G401.6 (cell line): ENCODE measurements at regions not wholly inside any gene's neighbourhood (a gene's known extent, or its start where the extent isn't known, plus 50 kb on each side); places are given as distances from the start of the nearest gene placed in this dataset.
"Not testable (repeated sequence)": the region's sequence is repeated elsewhere in the genome, so short reads cannot be mapped to it uniquely, and the experiment has no call there.

Experiments used
- FAIRE-seq: peaks from 2 replicates; lab custom pipeline; 2012; peaks lifted over from hg19 to GRCh38; lab: Jason Lieb, UNC

DNA sequence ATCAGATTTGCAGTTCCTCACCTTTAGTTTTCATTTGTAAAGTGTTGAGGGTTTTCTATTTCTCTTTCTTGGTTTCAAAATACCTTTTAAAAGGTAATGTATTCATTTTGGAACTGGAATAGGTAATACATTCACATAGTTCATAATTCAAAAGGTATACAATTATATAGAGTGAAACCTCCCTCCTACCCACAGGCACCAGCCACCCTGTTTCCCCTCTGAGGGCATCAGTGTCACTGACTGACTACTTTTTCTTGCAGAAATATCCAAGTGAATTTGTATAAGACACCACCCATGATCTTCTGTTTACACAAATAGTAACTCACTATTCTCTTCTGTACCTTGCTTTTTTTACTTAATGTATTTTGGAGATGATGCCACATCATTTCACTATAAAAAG is 139.6 kb upstream of the EGLN3 start:
- FAIRE-seq = no peak

- FAIRE-seq = no peak
Measured at GRCh38 chr14:34088914-34089313, 138.0 kb upstream of the EGLN3 start.

- FAIRE-seq = no peak
Measured at GRCh38 chr14:34087571-34087970, 136.7 kb upstream of the EGLN3 start.

GRCh38 chr14:34086223-34086757 is 135.4 kb upstream of the EGLN3 start:
- FAIRE-seq = no peak

DNA sequence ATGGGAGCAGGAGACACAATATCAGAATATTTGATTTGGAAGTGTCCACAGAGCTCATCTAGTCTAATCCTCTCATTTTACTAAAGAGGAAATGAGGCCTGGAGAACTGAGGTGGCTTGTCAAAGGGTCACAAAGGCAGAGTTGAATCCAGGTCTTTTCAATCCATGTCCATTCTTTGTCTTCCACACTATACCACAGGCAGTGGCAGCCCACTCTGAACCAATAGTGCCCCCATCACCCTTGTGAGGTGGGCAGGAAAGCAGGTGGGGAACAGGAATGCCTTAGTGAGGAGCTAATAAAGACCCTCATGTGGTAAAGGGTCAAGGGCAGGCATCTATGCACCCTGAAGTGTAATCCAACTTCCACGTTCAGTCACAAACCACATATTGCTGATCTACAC is 134.8 kb upstream of the EGLN3 start:
- no peak for FAIRE-seq

GRCh38 chr14:34081576-34082136 is 130.8 kb upstream of the EGLN3 start:
- FAIRE-seq = no peak

DNA sequence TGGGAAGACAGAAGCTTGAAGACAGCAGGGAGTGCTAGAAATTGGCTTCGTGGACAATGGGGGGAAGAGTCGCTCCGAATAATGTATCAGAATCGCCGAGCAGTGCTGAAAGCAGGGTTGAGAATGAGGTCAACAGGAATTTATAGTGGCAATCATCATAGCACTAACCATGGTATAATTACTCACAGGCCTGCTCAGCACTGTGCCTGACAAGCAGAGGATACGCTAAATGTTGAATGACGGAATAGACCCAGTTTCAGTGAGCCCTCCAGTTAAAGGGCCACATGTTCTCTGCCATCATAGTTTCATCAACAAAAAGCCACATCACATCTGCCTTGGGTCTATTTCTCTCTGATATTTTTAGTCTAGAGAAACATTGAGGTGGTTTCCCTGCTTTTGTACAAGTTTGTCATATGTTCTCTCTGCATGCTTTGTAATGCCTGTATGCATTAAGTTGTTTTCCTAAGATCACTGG is 130.3 kb upstream of the EGLN3 start:
- FAIRE-seq = no peak

- not testable (repeated sequence) for FAIRE-seq
Measured at GRCh38 chr14:34079643-34080042, 128.8 kb upstream of the EGLN3 start.

DNA sequence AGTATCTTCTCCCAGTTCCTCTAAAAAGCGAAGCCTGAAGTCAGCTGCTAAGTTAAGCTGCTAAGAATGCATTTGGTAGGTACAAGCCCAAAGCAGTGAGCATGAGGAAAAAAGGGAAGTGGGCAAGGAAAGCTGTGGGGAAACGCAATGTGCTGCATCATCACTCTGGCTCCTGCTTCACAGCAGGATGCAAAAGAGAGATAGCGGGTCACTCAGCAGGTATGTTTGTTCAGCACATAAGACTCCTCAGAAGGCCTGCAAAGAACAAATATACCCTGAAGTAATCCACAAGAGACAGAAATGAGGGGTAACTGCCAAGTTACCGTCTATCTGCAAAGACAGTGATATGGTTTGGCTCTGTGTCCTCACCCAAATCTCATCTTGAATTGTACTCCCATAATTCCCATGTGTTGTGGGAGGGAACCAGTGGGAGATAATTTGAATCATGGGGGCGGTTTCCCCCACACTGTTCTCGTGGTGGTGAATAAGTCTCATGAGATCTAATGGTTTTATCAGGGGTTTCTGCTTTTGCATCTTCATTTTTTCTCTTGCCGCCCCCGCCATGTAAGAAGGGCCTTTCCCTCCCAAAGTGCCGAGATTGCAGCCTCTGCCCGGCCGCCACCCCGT is 127.4 kb upstream of the EGLN3 start:
- no peak for FAIRE-seq

- FAIRE-seq = no peak
Measured at GRCh38 chr14:34075826-34076225, 125.0 kb upstream of the EGLN3 start.

DNA sequence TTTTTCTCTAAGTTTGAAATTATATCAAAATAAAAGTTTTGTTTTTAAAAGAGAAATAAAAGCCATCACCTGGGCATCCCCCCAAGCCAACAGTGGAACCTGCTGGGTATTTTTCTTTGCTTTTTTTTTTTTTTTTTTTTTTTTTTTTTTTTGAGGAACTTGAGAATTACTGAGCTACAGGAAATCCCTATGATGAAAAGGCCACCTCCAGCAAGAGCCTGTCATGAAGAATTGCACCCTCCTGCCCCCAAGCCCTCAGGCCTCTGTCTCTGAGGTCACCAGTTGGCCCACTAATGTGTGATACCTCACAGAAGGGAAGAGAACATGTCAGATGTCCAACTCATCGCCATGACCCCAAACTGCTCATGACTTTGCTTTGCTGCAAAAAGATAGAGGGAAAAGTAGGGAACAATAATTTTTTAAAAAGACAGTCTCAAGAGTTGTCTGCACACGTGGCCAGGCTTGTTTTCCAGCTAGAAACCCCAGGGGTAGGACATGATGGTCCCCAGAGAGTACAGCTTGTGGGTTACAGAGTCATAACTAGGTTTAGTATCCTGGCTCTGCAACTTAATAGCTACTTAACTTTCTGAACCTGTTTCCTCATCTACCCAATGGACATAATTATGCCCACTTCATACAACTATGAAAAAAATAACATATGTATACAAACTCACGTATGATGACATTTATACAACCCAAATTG is 124.3 kb upstream of the EGLN3 start:
- no peak for FAIRE-seq

GRCh38 chr14:34072921-34073320 is 122.0 kb upstream of the EGLN3 start:
- no peak for FAIRE-seq

- FAIRE-seq = no peak
Measured at GRCh38 chr14:34072401-34072800, 121.5 kb upstream of the EGLN3 start.

DNA sequence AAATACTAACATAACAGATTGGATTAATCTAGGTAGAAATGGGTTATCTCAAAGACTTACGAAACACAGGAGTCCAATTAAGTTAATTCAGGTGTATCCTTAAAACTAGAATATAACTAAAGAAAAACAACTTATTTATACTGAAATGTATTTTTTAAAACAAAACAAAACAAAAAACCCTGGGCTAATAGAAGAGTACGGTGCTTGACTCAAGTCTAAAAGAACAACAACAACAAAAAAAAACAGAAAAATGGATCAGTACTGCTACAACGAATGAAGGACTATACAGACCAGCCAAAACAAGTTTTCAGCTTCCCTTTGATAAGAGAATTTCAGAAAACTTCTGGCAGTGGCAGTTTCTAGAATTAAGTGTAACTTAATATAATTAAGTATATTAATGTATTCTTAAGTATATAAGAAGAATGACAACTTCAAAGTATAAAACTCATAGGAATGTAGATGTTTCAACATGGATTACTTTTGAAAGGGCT is 120.1 kb upstream of the EGLN3 start:
- no peak for FAIRE-seq

DNA sequence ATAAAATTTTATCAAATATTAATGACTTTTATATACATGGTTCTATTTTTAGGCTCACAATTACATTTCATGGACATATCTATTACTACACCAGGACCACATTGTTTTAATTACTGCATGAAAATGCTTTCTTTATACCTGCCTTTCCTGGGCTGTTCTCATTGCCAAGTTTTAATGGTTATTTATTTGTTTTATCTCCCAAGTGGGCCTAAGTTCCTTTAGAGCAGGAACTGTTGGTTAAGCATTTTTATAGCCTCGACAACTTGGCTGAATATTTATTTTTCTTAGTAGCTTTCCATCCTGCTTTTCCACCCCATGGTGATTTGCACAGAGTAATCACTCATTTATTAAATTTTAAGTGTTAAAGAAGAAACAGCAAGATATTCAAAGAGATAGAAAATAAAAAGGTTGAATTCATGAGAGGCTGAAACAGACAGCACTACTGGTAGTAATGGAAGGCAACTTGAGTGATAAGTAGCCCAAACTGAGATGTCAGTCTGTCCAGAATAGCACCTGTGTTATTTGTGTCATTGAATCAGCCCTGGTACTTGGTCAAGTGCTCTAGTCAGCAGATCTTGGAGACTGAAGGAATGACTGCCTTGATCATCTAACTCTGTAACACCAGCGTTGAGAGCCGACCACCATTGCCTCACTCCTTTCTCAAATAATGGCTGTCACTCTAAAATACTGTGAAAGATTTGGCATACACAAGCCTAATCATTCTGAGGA is 119.1 kb upstream of the EGLN3 start:
- FAIRE-seq = no peak

- no peak for FAIRE-seq
Measured at GRCh38 chr14:34067587-34067986, 116.7 kb upstream of the EGLN3 start.

DNA sequence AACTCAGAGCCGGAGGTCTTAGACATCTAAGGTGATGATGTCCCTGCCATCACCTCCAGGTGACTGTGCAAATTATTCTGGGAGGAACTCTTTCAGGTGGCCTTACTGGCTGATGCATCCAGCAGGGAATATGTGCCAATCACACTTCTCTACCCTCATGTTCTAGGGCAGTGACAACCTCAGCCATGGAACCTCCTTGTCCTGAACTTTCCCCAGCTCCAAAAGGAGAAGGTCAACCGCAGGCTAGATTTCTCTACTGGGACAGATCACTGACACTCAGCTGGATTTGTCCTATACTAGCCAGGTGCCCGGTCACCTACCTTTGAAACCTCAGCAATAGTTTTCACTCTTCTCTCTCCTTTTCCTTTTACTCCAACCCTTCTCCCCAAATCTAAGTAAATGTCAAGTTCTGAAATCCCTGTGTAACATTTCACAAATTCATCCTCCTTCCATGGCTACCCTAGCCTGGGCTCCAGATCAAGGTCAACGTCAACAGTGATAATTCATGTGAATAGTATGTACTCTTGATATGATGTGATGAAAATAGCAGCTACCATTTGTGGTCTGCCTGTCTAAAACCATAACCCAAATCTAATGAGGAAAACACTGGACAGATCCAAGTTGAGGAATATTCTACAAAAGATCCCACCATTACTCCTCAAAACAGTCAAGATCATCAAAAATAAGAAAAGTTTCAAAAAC is 115.0 kb upstream of the EGLN3 start:
- no peak for FAIRE-seq

DNA sequence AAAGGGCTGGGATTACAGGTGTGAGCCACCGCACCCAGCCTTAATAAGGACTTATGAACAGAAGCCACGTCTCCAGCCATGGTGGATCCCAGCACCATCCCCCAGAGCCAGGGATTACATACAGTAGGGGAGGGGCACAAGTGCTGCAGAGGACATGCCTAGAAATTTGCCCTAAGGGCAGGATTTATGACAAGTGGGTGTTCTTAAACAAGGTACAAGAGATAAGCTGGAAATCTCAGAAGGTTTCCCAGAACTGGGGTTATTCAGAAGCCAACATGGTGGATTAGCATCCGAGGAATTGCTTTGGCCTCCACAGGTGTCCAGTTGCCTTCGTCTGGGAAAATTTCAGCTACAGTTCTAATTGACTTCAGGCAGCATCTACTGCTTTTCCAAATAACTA is 114.4 kb upstream of the EGLN3 start:
- FAIRE-seq = no peak

- no peak for FAIRE-seq
Measured at GRCh38 chr14:34064349-34064748, 113.5 kb upstream of the EGLN3 start.

GRCh38 chr14:34063470-34064164 is 112.7 kb upstream of the EGLN3 start:
- FAIRE-seq = no peak

GRCh38 chr14:34063042-34063441 is 112.2 kb upstream of the EGLN3 start:
- FAIRE-seq = no peak
